GM13977 (cell line): ENCODE measurements at regions not wholly inside any gene's neighbourhood (a gene's known extent, or its start where the extent isn't known, plus 50 kb on each side); places are given as distances from the start of the nearest gene placed in this dataset.

Source experiments
- DNase-seq: peaks from one replicate; pipeline ENCODE4 v3.0.0; 2012; ENCODE audit warnings: low spot score
- CTCF ChIP-seq: IDR thresholded peaks from 2 replicates; pipeline ENCODE4 v1.5.1; 2012; ENCODE audit warnings: mild to moderate bottlenecking, control low read depth; ENCODE audit not compliant: insufficient read depth; ENCODE audit errors: extremely low read depth, missing control alignments
- in situ Hi-C: fragments of 300-500 bp; cut with MboI; formaldehyde crosslinking; loops from one replicate; pipeline ENCODE4 v1.12.0; 2022; ENCODE audit warnings: low sequenced_read_pairs, low pct_unique_long_range_greater_than_20kb, mixed read lengths, inconsistent platforms; ENCODE audit not compliant: unreplicated experiment

GRCh38 chr15:47398132-47398531, 319.2 kb upstream of the SEMA6D start:
- in situ Hi-C loops: no loop called here
- no peak for TF ChIP-seq CTCF
- no peak for DNase-seq

- no peak for DNase-seq
- in situ Hi-C loops: no loop called here
- no peak for TF ChIP-seq CTCF
These were observed 318.7 kb upstream of the SEMA6D start for GRCh38 chr15:47398594-47398993.

- in situ Hi-C loops: no loop called here
These were observed 318.2 kb upstream of the SEMA6D start for GRCh38 chr15:47399100-47399499.

GRCh38 chr15:47400603-47401002, 316.7 kb upstream of the SEMA6D start:
- in situ Hi-C loops: no loop called here
- no peak for TF ChIP-seq CTCF
- no peak for DNase-seq

More at GRCh38 chr15:47399100-47399499, 318.2 kb upstream of the SEMA6D start:
- no peak for DNase-seq
- no peak for TF ChIP-seq CTCF

GRCh38 chr15:47401427-47401826, 315.9 kb upstream of the SEMA6D start:
- no peak for TF ChIP-seq CTCF
- in situ Hi-C loops: no loop called here
- DNase-seq: no peak

- in situ Hi-C loops: no loop called here
- no peak for DNase-seq
- no peak for TF ChIP-seq CTCF
These were observed 314.5 kb upstream of the SEMA6D start for GRCh38 chr15:47402829-47403228.

GRCh38 chr15:47404877-47405276, 312.4 kb upstream of the SEMA6D start:
- DNase-seq: no peak
- in situ Hi-C loops: no loop called here
- no peak for TF ChIP-seq CTCF
